HG03342 (cell line): ENCODE measurements at regions not wholly inside any gene's neighbourhood (a gene's known extent, or its start where the extent isn't known, plus 50 kb on each side); places are given as distances from the start of the nearest gene placed in this dataset.
"Not testable (repeated sequence)": the region's sequence is repeated elsewhere in the genome, so short reads cannot be mapped to it uniquely, and the experiment has no call there.

ENCODE experiments used
- ATAC-seq: cut with Tn5 transposase; IDR thresholded peaks from one replicate; pipeline ENCODE4 v1.9.1; 2021; ENCODE audit warnings: mild to moderate bottlenecking, moderate library complexity; ENCODE audit not compliant: unreplicated experiment

GRCh38 chr11:130550150-130550549 is 101.7 kb downstream of the ADAMTS15 start:
- no peak for ATAC-seq

GRCh38 chr11:130550984-130551383 is 102.5 kb downstream of the ADAMTS15 start:
- no peak for ATAC-seq

GRCh38 chr11:130551388-130551787 is 102.9 kb downstream of the ADAMTS15 start:
- no peak for ATAC-seq

GRCh38 chr11:130553306-130553705 is 104.9 kb downstream of the ADAMTS15 start:
- no peak for ATAC-seq

- ATAC-seq: no peak
These were observed 106.0 kb downstream of the ADAMTS15 start for GRCh38 chr11:130554241-130555055.

- no peak for ATAC-seq
These were observed 106.9 kb downstream of the ADAMTS15 start for GRCh38 chr11:130555251-130555841.

- ATAC-seq: no peak
These were observed 111.7 kb downstream of the ADAMTS15 start for GRCh38 chr11:130560000-130560780.

GRCh38 chr11:130560781-130561109 is 112.3 kb downstream of the ADAMTS15 start:
- no peak for ATAC-seq

- ATAC-seq: no peak
These were observed 113.0 kb downstream of the ADAMTS15 start for GRCh38 chr11:130561441-130561881.

GRCh38 chr11:130562549-130562948 is 114.1 kb downstream of the ADAMTS15 start:
- ATAC-seq: no peak

- ATAC-seq: not testable (repeated sequence)
These were observed 117.9 kb downstream of the ADAMTS15 start for GRCh38 chr11:130566360-130566759.

- ATAC-seq: no peak
These were observed 123.1 kb downstream of the ADAMTS15 start for GRCh38 chr11:130571519-130571918.

GRCh38 chr11:130571947-130572584 is 123.6 kb downstream of the ADAMTS15 start:
- ATAC-seq: no peak

- no peak for ATAC-seq
These were observed 125.3 kb downstream of the ADAMTS15 start for GRCh38 chr11:130573767-130574166.

- no peak for ATAC-seq
These were observed 126.3 kb downstream of the ADAMTS15 start for GRCh38 chr11:130574740-130575139.

- ATAC-seq: no peak
These were observed 127.7 kb downstream of the ADAMTS15 start for GRCh38 chr11:130576146-130576545.

- ATAC-seq: no peak
These were observed 130.4 kb downstream of the ADAMTS15 start for GRCh38 chr11:130578738-130579368.

- ATAC-seq: no peak
These were observed 131.9 kb downstream of the ADAMTS15 start for GRCh38 chr11:130580372-130580771.

- no peak for ATAC-seq
These were observed 132.5 kb downstream of the ADAMTS15 start for GRCh38 chr11:130580891-130581492.

- no peak for ATAC-seq
These were observed 133.2 kb downstream of the ADAMTS15 start for GRCh38 chr11:130581646-130582045.
